Gastrocnemius medialis (tissue), 4 donors: ENCODE measurements at regions not wholly inside any gene's neighbourhood (a gene's known extent, or its start where the extent isn't known, plus 50 kb on each side); places are given as distances from the start of the nearest gene placed in this dataset.

Experiments
- ATAC-seq, 2 donors: fragments of 150-250 bp; one replicate each; pipeline ENCODE4 v1.9.1; 2016
- DNase-seq, 2 donors: peaks; one replicate each; pipeline ENCODE4 v3.0.0-alpha.2; 2019
- H3K27ac ChIP-seq, 4 donors: fragments of 200-600 bp; sonication (generic); 1 replicate in 1 of 4; 2 replicates in 3 of 4; pipeline ENCODE4 v1.5.1; 2016 to 2018; ENCODE audit warnings: mild to moderate bottlenecking in 2 of 4, moderate library complexity in 1 of 4
- H3K27me3 ChIP-seq, 3 donors: fragments of 200-600 bp; sonication (generic) in 2 of 3; 1 replicate in 1 of 3; 2 replicates in 2 of 3; pipeline versions ENCODE4 v1.5.1 to v1.6.0; 2016 to 2019; ENCODE audit warnings: mild to moderate bottlenecking in 1 of 3, moderate library complexity in 1 of 3
- H3K36me3 ChIP-seq, 2 donors: fragments of 200-600 bp; sonication (generic) in 1 of 2; one replicate each; pipeline ENCODE4 v1.5.1; 2017 to 2018
- H3K4me1 ChIP-seq, 2 donors: fragments of 200-600 bp; sonication (generic) in 1 of 2; one replicate each; pipeline ENCODE4 v1.5.1; 2016 to 2017; ENCODE audit warnings: mild to moderate bottlenecking in 2 of 2
- H3K4me3 ChIP-seq, 4 donors: fragments of 200-600 bp; sonication (generic) in 3 of 4; 1 replicate in 1 of 4; 2 replicates in 3 of 4; pipeline ENCODE4 v1.5.1; 2016 to 2019; ENCODE audit warnings: mild to moderate bottlenecking in 2 of 4
- H3K9me3 ChIP-seq, 3 donors: fragments of 200-600 bp; sonication (generic) in 2 of 3; 1 replicate in 1 of 3; 2 replicates in 2 of 3; pipeline ENCODE4 v1.5.1; 2016 to 2019
- POLR2A ChIP-seq, 2 donors: fragments of 450-650 bp; IDR thresholded peaks; one replicate each; pipeline ENCODE4 v1.6.1; 2017; ENCODE audit warnings: antibody characterized with exemption in 2 of 2, mild to moderate bottlenecking in 2 of 2, moderate library complexity in 2 of 2
- in situ Hi-C, 4 donors: fragments of 200-750 bp; cut with MboI; loops; one replicate each; pipeline versions ENCODE4 v1.15.0 to v1.8.0; 2017; ENCODE audit warnings: low sequenced_read_pairs in 4 of 4
- intact Hi-C: fragments of 100-400 bp; cut with DNase I; formaldehyde crosslinking; loops from one replicate; pipeline ENCODE4 v1.15.1; 2023; ENCODE audit warnings: low total_unique reads
- TF ChIP-seq, protein P1 (sequence below), 5 experiments: fragments of 450-650 bp in 3 of 5; fragments of 200-600 bp in 2 of 5; sonication (generic) in 2 of 5; IDR thresholded peaks in 4 of 5; conservative IDR thresholded peaks in 1 of 5; 1 replicate in 4 of 5; 2 replicates in 1 of 5; pipeline ENCODE4 v1.5.1; 2016 to 2019; ENCODE audit warnings: antibody characterized with exemption in 5 of 5, mild to moderate bottlenecking in 3 of 5, moderate library complexity in 3 of 5

DNA sequence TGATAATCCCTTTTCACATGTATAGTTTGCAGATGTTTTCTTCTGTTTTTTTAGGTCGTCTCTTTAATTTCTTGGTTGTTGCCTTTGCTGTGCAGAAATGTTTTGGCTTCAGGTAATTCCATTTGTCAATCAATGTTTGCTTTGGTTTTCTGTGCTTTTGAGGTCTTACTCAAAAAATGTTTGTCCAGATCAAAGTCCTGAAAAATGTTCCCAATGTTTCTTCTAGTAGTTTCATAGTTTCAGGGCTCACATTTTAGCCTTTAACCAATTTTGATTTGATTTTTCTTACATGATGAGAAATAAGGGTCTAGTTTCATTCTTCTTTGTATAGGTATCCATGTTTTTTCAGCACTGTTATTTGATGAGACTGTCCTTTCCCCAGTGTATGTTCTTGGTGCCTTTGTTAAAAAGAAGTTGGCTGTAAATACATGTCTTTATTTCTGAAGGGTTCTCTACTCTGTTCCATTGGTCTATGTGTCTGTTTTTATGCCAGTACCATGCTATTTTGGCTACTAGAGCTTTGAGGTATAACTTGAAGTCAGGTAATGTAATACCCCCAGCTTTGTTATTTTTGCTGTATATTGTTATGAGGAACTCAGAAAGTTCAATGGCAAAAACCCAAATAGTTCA, 578.7 kb upstream of the SEL1L start:
- Histone ChIP-seq H3K36me3 (no peaks in the 10 kb centered on the region), H3K27ac (no peak overlapping the region), H3K9me3 (no peaks in the 10 kb centered on the region), H3K4me1 (no peaks in the 10 kb centered on the region), H3K4me3 (no peak overlapping the region), H3K27me3 (no peaks in the 10 kb centered on the region)
- in situ Hi-C loops (no loop called here), intact Hi-C loops (no loop called here)
- no peak for ATAC-seq
- no peak for TF ChIP-seq POLR2A (IDR thresholded peaks at IDR 0.05)
- TF ChIP-seq, protein P1, sequence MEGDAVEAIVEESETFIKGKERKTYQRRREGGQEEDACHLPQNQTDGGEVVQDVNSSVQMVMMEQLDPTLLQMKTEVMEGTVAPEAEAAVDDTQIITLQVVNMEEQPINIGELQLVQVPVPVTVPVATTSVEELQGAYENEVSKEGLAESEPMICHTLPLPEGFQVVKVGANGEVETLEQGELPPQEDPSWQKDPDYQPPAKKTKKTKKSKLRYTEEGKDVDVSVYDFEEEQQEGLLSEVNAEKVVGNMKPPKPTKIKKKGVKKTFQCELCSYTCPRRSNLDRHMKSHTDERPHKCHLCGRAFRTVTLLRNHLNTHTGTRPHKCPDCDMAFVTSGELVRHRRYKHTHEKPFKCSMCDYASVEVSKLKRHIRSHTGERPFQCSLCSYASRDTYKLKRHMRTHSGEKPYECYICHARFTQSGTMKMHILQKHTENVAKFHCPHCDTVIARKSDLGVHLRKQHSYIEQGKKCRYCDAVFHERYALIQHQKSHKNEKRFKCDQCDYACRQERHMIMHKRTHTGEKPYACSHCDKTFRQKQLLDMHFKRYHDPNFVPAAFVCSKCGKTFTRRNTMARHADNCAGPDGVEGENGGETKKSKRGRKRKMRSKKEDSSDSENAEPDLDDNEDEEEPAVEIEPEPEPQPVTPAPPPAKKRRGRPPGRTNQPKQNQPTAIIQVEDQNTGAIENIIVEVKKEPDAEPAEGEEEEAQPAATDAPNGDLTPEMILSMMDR (IDR thresholded peaks at IDR 0.05 in 4 of 5, conservative IDR thresholded peaks at IDR 0.05 in 1 of 5), result no peak
- DNase-seq, result no peak

DNA sequence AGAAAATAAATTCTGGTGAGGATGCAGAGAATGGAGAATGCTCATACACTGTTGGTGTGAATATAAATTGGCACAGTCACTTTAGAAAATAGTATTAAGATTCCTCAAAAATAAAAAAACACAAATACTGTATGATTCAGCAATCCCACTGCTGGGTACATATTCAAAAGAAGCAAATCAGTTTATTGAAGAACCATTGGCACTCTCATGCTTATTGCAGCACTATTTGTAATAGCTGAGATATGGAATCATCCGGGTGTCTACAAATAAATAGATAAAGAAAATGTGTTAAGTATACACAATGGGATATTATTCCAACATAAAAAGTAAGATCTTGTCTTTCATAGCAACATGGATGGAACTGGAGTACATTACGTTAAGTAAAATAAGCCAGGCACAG, 579.4 kb upstream of the SEL1L start:
- Histone ChIP-seq H3K27ac (no peak overlapping the region), H3K36me3 (no peaks in the 10 kb centered on the region), H3K9me3 (no peaks in the 10 kb centered on the region), H3K4me1 (no peaks in the 10 kb centered on the region), H3K4me3 (no peak overlapping the region), H3K27me3 (no peaks in the 10 kb centered on the region)
- intact Hi-C loops (no loop called here), in situ Hi-C loops (no loop called here)
- ATAC-seq (no peak), DNase-seq (no peak)
- TF ChIP-seq POLR2A (IDR thresholded peaks at IDR 0.05), result no peak
- TF ChIP-seq, protein P1 (IDR thresholded peaks at IDR 0.05 in 4 of 5, conservative IDR thresholded peaks at IDR 0.05 in 1 of 5), result no peak

DNA sequence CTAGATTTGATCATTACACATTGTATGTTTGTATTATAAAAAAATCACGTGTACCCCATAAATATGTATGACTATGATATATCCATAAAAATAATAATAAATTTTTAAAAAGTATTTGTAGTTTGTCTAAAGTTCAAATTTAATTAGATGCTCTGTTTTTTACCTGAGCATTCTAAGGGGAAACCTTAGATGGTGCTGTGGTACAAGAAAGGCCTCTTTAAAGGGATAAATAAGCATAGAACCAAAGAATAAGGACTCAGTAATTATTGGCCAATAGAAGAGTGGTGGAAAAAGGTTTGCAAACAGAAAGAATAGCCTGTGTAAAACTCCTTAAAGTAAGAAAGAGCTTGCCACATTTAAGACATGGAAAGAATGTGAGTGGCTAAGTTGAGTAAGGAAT, 580.1 kb upstream of the SEL1L start:
- ATAC-seq (no peak), DNase-seq (no peak)
- in situ Hi-C loops, result no loop called here
- intact Hi-C loops, result no loop called here
- Histone ChIP-seq H3K27ac (no peak overlapping the region), H3K4me3 (no peak overlapping the region), H3K27me3 (no peaks in the 10 kb centered on the region), H3K36me3 (no peaks in the 10 kb centered on the region), H3K9me3 (no peaks in the 10 kb centered on the region), H3K4me1 (no peaks in the 10 kb centered on the region)
- TF ChIP-seq POLR2A (IDR thresholded peaks at IDR 0.05), result no peak
- TF ChIP-seq, protein P1 (IDR thresholded peaks at IDR 0.05 in 4 of 5, conservative IDR thresholded peaks at IDR 0.05 in 1 of 5), result no peak

DNA sequence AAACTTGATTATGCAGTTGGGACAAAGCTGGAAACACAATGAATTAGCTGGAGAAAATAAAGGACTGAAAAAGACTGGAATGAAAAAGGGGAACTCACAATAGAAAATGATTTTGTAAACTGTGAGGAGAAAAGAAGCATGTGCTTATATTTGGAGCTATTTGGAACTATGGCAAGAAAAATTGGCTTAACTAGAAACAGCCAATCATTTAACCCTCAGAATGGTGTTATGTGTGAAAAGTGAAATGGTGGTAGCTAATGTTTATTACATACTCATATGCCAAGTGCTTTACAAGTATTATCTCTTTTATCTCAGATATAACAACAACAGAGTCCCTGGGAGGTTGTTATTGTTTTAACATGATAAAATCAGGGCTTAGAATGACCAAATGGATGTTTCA, 583.1 kb upstream of the SEL1L start:
- no peak overlapping the region for H3K27ac ChIP-seq
- H3K4me3 ChIP-seq, result no peak overlapping the region
- no peaks in the 10 kb centered on the region for H3K9me3 ChIP-seq
- no peak for TF ChIP-seq POLR2A (IDR thresholded peaks at IDR 0.05)
- TF ChIP-seq, protein P1 (IDR thresholded peaks at IDR 0.05 in 4 of 5, conservative IDR thresholded peaks at IDR 0.05 in 1 of 5), result no peak
- ATAC-seq, result no peak
- in situ Hi-C loops (no loop called here), intact Hi-C loops (no loop called here)
- H3K27me3 ChIP-seq, result no peaks in the 10 kb centered on the region
- H3K4me1 ChIP-seq, result no peaks in the 10 kb centered on the region
- DNase-seq, result no peak
- H3K36me3 ChIP-seq, result no peaks in the 10 kb centered on the region

DNA sequence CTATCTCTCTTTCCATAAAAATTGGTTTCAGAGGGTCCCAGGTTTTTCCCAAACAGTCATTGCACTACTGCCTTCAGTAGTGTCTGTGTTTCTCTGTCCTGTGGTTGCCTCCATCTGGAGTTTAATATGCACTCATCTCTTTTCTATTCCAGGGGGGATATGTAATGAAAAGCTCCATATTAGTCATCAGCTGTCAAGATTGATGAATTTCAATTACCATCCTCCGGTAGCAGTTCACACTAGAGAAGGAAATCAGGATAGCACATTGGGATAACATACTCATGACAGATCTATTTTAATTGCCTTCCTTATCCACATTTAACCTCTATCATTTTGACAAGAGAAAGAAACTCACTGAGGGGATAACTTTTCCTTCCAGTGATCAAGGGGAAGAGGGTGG, 589.0 kb upstream of the SEL1L start:
- H3K27ac ChIP-seq, result no peak overlapping the region
- DNase-seq (no peak), ATAC-seq (no peak)
- no peaks in the 10 kb centered on the region for H3K9me3 ChIP-seq
- no peaks in the 10 kb centered on the region for H3K27me3 ChIP-seq
- no peaks in the 10 kb centered on the region for H3K36me3 ChIP-seq
- H3K4me3 ChIP-seq, result no peak overlapping the region
- intact Hi-C loops, result no loop called here
- TF ChIP-seq, protein P1 (IDR thresholded peaks at IDR 0.05 in 4 of 5, conservative IDR thresholded peaks at IDR 0.05 in 1 of 5), result no peak
- no peak for TF ChIP-seq POLR2A (IDR thresholded peaks at IDR 0.05)
- H3K4me1 ChIP-seq, result no peaks in the 10 kb centered on the region
- in situ Hi-C loops, result no loop called here
